ENCODE measurements at regions not wholly inside any gene's neighbourhood (a gene's known extent, or its start where the extent isn't known, plus 50 kb on each side); places are given as distances from the start of the nearest gene placed in this dataset.

DNA sequence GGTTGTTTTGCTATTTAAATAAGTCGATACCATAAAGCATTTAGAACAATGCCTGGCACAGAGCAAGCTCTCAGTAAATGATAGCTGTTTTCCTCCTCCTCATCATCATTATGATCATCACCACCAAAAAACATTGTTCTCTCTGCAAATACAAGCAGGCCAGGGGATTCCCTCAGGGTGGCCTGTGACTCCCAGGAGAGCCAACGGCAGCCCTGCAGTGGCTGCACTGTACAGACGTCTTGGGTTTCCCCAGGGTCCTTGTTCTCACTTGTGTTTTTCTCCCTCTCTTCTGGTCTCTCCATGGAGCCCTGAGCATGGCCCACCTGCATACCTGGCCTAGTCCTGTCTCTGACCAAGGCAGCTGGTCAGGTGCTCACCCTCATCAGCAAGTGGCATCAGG lies 290.9 kb upstream of the PWP1 start:
- intact Hi-C loops (cut with micrococcal nuclease): no loop called here
- Mint-ChIP-seq H3K4me3 (no peak overlapping the region), H3K4me1 (peaks cover 56% of the 10 kb centered on the region), H3K36me3 (ENCODE audit: low read depth) (peaks cover 3% of the 10 kb centered on the region), H3K9me3 (peaks cover 3% of the 10 kb centered on the region), H3K27me3 (no peaks in the 10 kb centered on the region), H3K27ac (no peak overlapping the region)
- no peak for DNase-seq

DNA sequence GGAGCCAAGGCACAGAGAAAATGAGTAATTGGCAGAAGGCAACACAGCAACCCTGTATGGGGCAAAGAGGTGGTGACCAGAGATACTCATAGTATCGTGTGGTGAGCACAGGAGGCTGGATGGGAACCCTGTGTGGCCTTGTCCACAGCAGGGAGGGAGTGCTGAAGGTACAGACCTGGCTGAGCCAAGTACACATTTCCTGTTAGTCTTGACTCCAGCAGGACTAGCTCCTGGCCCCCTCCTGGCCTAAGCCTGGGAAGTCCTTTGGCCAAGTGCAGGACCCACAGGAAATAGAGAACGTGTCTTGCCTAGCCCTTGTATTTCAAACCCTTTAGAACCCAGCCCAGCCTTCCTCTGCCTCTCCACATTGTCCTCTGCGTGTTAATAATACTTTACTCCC lies 289.8 kb upstream of the PWP1 start:
- no peak for DNase-seq
- Mint-ChIP-seq H3K9me3 (no peaks in the 10 kb centered on the region), H3K4me3 (no peak overlapping the region), H3K27me3 (no peaks in the 10 kb centered on the region), H3K4me1 (peaks cover 58% of the 10 kb centered on the region), H3K27ac (no peak overlapping the region), H3K36me3 (ENCODE audit: low read depth) (peaks cover 1% of the 10 kb centered on the region)
- intact Hi-C loops (cut with micrococcal nuclease): no loop called here

DNA sequence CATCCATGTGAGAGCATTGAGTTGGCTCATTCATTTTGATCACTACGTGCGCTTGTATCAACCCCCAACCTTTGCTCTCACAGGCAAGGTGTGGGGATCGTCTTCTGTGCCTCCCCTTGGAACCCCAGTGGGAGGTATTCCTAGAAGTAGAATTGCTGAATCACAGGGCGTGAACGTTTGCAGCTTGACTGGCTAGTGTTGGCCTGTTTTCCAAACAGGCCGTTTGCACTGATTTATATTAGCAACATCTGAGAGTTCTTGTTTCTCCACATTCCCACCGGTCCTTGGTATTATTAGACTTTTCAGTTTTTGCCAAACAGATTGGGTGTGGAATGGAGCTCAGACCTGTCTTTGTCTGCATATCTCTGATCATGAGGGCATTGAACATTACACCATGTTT lies 288.6 kb upstream of the PWP1 start:
- no peak overlapping the region for H3K27ac Mint-ChIP-seq
- peaks cover 1% of the 10 kb centered on the region for H3K36me3 Mint-ChIP-seq (ENCODE audit: low read depth)
- H3K9me3 Mint-ChIP-seq: no peaks in the 10 kb centered on the region
- no peak for DNase-seq
- intact Hi-C loops (cut with micrococcal nuclease): no loop called here
- no peaks in the 10 kb centered on the region for H3K27me3 Mint-ChIP-seq
- H3K4me1 Mint-ChIP-seq: peaks cover 58% of the 10 kb centered on the region
- H3K4me3 Mint-ChIP-seq: no peak overlapping the region

DNA sequence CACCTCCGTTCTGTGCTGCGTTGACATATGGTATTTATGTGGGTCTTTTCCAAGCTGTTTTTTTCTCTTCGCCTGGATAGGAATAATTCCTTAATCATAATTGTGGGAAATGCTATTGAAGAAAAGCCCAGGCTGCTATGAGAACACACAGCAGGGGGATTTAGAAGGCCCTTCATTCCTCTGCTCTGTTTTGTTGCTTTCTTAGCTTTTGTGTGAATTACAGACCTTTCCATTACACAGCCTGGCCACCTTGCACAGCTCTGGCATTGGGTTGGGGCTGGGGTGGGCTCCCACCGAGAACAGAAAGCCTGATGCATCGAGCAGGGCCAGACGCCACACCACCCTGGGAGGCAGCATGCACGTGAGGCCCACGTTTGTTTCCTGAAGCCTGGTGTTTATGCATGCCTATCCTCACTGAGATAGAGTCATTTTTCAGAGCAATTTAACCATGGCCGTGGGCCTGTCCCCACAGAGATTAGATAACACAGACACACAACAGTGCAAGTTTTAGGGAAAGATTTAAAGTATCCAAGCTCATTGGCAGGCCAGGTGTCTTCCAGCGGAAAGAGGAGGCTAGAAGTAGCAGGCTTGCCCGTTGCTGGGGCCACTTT lies 287.6 kb upstream of the PWP1 start:
- Mint-ChIP-seq H3K27ac (no peak overlapping the region), H3K4me1 (peaks cover 48% of the 10 kb centered on the region), H3K4me3 (no peak overlapping the region), H3K9me3 (no peaks in the 10 kb centered on the region), H3K36me3 (ENCODE audit: low read depth) (peaks cover 1% of the 10 kb centered on the region), H3K27me3 (no peaks in the 10 kb centered on the region)
- intact Hi-C loops (cut with micrococcal nuclease): no loop called here
- no peak for DNase-seq

DNA sequence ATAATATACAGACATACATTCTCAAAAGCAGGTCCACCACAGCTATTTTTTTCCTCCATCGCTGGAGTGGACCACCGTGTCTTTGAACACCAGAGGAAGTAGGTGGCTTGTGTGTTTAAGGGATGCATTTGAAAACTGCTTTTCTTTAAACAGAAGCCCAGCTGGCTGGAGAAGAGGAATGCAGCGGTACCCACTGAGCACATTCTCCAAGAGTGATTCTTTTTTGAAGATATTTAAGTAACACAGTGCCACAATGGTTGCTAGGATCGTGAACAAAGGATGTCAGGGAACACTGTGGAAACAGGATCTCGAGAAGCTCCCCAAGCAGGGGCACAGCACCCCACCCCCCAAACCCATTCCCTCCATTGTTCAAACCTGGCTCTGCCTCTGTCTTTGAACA lies 286.6 kb upstream of the PWP1 start:
- intact Hi-C loops (cut with micrococcal nuclease): no loop called here
- peaks cover 1% of the 10 kb centered on the region for H3K36me3 Mint-ChIP-seq (ENCODE audit: low read depth)
- no peak overlapping the region for H3K4me3 Mint-ChIP-seq
- DNase-seq: no peak
- peaks cover 42% of the 10 kb centered on the region for H3K4me1 Mint-ChIP-seq
- no peaks in the 10 kb centered on the region for H3K27me3 Mint-ChIP-seq
- H3K27ac Mint-ChIP-seq: no peak overlapping the region
- H3K9me3 Mint-ChIP-seq: no peaks in the 10 kb centered on the region

DNA sequence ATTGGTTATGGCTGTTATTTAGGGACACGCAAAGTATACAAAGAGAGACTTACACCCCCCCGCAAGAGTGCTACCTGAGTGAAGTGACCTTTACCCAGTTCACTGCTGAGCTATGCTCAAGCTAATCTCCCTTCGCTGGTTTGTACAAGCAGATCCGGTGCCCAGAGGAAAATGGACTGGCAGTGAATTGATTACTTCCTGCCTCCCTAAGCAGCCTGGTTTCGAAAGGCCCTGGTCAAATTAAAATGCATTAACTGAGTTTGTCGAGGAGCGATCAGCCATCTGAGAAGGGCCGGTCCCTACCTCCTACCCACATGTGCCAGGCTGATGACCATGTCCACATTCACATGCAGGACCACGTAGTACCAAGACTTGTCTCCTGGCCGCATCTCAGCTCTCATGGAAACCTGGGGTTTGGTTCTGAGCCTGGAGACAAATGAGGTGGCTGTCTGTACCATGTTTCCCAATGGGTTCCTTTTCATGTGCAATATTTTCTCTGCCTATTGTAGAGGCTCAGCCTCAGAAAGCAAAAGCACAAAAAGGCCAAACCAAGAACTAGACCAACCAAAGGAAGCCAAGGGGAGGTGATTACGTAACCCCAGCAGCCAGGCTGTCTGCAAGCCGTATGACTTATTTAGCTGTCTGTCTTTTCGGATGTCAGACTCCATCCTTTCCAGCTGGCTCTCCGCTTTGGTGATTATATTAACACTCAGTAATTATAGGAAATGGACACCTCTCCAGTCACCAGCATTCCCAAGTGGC lies 284.7 kb upstream of the PWP1 start:
- Mint-ChIP-seq H3K27ac (no peak overlapping the region), H3K36me3 (ENCODE audit: low read depth) (peaks cover 1% of the 10 kb centered on the region), H3K4me1 (peaks cover 38% of the 10 kb centered on the region), H3K9me3 (no peaks in the 10 kb centered on the region), H3K27me3 (no peaks in the 10 kb centered on the region), H3K4me3 (no peak overlapping the region)
- DNase-seq: no peak
- intact Hi-C loops (cut with micrococcal nuclease): loop anchor here (10.0 kb wide), 1 partner anchor 46 kb away; no protein-coding TSS in a partner anchor

DNA sequence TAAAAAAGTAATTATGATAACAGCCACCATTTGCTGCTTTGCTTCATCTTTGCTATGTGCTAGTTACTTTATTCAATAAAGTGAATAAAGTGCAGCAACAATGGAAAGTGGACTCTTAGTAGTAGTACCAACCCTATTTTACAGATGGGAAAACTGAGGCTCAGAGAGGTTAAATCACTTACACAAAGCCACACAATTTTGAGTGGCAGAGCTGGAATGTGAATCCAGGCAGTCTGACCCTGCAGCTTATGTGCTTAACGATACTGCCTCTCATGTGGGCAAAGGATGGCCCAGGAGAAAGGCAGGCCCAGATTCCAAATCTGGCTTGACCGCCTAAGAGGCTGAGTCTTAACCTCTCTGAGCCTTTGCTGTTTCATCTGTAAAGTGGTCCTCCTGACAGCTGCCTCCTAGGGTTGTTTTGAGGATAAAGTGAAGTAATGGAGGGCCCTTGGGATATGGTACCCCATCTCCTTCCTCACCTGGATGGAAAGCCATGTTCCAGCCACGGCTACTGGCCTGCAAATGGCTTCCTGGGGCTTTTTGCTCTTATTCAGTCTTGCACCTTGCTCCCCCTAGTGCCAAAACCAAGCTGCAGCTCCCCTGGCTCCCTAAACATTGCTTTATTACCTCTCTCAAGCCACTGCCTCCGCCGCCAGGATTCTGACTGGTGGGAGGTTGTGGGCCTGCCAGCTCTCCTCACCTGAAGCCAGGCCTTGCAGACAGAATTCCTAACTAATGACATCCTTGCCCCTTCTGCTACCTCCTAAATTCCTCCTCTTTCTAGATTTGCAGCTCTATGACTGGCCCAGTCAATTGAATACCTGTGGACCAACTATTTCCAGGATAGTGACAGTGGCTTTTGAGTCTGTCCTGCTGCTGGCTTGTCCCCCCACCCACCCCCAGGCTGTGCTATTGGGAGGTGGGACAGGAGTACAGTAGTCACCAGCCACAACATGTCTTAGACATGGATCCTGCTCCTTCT lies 283.3 kb upstream of the PWP1 start:
- intact Hi-C loops (cut with micrococcal nuclease): loop anchor here (1.0 to 10.0 kb wide), 5 partner anchors 30 to 271 kb away; a partner anchor contains a TSS
- H3K4me1 Mint-ChIP-seq: peaks cover 30% of the 10 kb centered on the region
- peak; percentile 89 for DNase-seq
- no peaks in the 10 kb centered on the region for H3K27me3 Mint-ChIP-seq
- no peaks in the 10 kb centered on the region for H3K9me3 Mint-ChIP-seq
- no peak overlapping the region for H3K4me3 Mint-ChIP-seq
- peaks cover 1% of the 10 kb centered on the region for H3K36me3 Mint-ChIP-seq (ENCODE audit: low read depth)
- H3K27ac Mint-ChIP-seq: no peak overlapping the region

DNA sequence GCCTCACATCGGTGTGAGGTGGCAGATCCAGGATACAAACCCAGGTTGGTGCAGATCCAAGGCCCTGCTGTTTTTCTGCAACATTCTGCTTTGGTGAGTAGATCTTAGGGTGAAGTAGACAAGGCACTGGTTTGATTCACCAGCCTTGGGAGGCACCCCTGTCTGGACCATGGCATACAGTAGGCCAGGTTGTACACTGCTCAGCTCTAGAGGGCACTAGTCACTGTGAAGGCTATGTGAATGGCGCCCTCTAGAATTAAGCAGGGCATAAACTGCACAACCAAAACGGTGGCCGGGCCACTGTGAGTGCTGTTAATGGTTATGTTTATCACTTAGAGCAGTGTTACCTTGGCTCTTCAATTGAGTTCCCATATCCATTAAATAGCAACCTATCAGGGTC lies 280.6 kb upstream of the PWP1 start:
- intact Hi-C loops (cut with micrococcal nuclease): loop anchor here (10.0 kb wide), 1 partner anchor 50 kb away; no protein-coding TSS in a partner anchor
- no peak overlapping the region for H3K27ac Mint-ChIP-seq
- H3K27me3 Mint-ChIP-seq: no peaks in the 10 kb centered on the region
- H3K9me3 Mint-ChIP-seq: no peaks in the 10 kb centered on the region
- H3K4me1 Mint-ChIP-seq: peaks cover 16% of the 10 kb centered on the region
- DNase-seq: peak; percentile 83
- no peak overlapping the region for H3K4me3 Mint-ChIP-seq
- H3K36me3 Mint-ChIP-seq (ENCODE audit: low read depth): peaks cover 1% of the 10 kb centered on the region

DNA sequence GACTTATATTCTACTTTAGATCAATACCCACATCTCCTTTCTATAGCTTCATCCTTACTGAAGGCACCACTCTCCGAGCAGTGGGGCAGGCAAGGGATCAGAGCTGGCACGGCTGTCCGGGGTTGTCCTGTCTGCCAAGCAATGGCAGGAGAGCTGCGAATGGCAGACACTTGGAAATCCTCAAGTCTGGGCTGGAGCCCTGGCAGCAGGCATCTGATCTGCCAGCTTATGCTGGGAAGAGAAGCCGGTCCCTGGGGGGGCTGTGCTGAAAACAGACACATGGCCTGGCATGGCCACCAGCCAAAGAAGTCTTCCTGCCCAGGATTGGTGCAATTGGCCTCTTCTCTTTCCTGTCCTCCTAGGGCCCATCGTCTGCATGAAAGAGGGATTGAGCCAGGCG lies 280.2 kb upstream of the PWP1 start:
- H3K27me3 Mint-ChIP-seq: no peaks in the 10 kb centered on the region
- intact Hi-C loops (cut with micrococcal nuclease): loop anchor here (10.0 kb wide), 1 partner anchor 51 kb away; no protein-coding TSS in a partner anchor
- H3K4me1 Mint-ChIP-seq: peaks cover 15% of the 10 kb centered on the region
- no peak overlapping the region for H3K4me3 Mint-ChIP-seq
- no peaks in the 10 kb centered on the region for H3K9me3 Mint-ChIP-seq
- peaks cover 1% of the 10 kb centered on the region for H3K36me3 Mint-ChIP-seq (ENCODE audit: low read depth)
- no peak overlapping the region for H3K27ac Mint-ChIP-seq
- no peak for DNase-seq

DNA sequence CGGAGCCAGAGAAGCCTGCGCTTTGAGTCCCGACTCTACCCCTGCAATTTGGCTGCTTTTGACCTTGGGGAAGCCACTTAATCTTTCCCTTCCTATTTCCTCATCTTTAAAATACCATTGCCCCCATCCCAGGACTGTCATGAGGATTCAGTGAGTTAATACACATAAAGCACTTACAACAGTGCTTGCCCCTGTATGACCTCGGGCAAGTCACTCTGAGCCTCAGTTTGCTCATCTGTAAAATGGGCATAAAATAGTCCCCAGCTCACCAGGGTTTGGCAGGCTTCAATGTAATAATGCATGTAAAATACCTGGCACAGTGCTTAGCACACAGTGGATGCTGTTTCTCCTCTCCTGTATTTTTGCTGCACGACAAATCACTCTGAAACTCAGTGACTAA lies 278.7 kb upstream of the PWP1 start:
- intact Hi-C loops (cut with micrococcal nuclease): loop anchor here (10.0 kb wide), 1 partner anchor 52 kb away; no protein-coding TSS in a partner anchor
- Mint-ChIP-seq H3K27me3 (no peaks in the 10 kb centered on the region), H3K36me3 (ENCODE audit: low read depth) (peaks cover 1% of the 10 kb centered on the region), H3K27ac (no peak overlapping the region), H3K4me1 (peaks cover 4% of the 10 kb centered on the region), H3K4me3 (no peak overlapping the region), H3K9me3 (no peaks in the 10 kb centered on the region)
- no peak for DNase-seq

DNA sequence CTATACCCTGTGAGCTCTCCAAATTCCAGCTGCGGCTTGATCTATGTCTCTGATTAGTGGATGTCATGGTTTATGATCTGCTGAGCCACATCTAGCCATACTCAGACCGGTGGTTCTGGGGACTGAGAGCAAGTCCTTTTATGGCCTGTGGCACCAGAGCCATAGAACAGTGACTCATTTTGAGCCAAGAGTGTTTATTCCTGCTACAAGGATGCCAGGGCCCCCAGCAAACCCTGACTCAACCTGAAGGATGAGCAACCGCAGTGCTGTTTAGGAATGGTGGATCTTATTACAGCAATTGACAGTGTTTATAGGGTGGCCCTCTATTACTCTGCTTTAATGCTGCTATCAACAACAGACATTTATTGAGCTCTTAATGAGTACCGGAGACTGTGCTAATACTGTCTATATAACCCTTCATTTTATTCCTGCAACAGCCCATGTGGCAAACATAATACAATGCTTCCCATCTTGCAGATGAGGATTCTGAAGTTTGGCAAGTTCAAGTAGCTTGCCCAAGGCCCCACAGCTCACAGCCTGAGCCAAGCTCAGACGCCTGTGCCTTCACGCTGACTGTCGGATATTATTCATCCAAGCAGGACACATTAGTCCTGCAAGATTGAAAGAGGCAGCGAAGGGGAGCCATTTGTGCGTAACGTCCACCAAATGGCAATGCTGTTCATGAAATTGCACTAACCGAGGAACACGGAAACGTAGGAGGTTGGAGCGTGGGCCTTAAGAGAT lies 273.6 kb upstream of the PWP1 start:
- Mint-ChIP-seq H3K9me3 (no peaks in the 10 kb centered on the region), H3K27me3 (no peaks in the 10 kb centered on the region), H3K36me3 (ENCODE audit: low read depth) (peaks cover 1% of the 10 kb centered on the region), H3K27ac (no peak overlapping the region), H3K4me1 (no peaks in the 10 kb centered on the region), H3K4me3 (no peak overlapping the region)
- DNase-seq: no peak
- intact Hi-C loops (cut with micrococcal nuclease): no loop called here

DNA sequence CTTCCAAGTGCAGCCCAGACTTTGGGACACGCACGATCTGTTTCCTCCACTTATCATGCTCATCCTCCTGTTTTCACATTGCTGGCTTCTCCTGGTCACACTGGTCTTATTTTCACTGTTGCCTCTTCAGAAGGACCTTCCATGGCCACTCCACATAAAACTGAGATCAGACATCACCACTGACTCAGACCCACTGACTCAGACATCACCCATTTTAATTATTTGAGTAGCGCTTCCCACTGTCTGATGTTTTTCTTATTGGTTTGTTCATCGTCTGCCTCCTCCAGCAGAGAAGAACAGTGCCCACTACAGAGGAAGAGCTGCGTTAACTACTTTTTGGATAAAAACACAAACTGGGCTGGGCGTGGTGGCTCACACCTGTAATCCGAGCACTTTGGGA lies 270.5 kb upstream of the PWP1 start:
- H3K27me3 Mint-ChIP-seq: no peaks in the 10 kb centered on the region
- peaks cover 6% of the 10 kb centered on the region for H3K9me3 Mint-ChIP-seq
- H3K4me1 Mint-ChIP-seq: no peaks in the 10 kb centered on the region
- no peak for DNase-seq
- peaks cover 5% of the 10 kb centered on the region for H3K36me3 Mint-ChIP-seq (ENCODE audit: low read depth)
- no peak overlapping the region for H3K4me3 Mint-ChIP-seq
- intact Hi-C loops (cut with micrococcal nuclease): no loop called here
- no peak overlapping the region for H3K27ac Mint-ChIP-seq

DNA sequence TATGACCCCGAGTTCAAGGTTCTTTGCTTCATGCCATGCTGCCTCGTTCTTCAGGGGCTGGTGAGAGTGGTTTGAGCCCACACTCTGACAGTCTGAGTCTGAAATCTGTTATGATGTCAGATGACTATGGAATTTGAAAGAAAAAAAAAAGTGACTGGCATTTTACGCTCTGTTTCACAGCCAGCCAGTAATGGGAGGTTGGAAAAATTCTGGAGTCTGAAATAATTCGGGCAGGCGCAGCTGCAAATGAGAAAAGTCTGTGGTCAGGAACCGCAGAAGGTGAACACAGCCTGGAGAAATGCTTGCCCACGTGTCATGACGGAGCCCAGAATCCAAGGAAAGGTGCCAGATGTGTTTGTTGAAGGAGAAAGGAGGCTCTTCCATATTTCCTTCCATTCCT lies 269.8 kb upstream of the PWP1 start:
- H3K9me3 Mint-ChIP-seq: peaks cover 6% of the 10 kb centered on the region
- no peaks in the 10 kb centered on the region for H3K27me3 Mint-ChIP-seq
- no peak overlapping the region for H3K27ac Mint-ChIP-seq
- peaks cover 7% of the 10 kb centered on the region for H3K36me3 Mint-ChIP-seq (ENCODE audit: low read depth)
- H3K4me3 Mint-ChIP-seq: no peak overlapping the region
- intact Hi-C loops (cut with micrococcal nuclease): no loop called here
- H3K4me1 Mint-ChIP-seq: no peaks in the 10 kb centered on the region
- no peak for DNase-seq
